ENCODE measurements at regions not wholly inside any gene's neighbourhood (a gene's known extent, or its start where the extent isn't known, plus 50 kb on each side); places are given as distances from the start of the nearest gene placed in this dataset.

DNA sequence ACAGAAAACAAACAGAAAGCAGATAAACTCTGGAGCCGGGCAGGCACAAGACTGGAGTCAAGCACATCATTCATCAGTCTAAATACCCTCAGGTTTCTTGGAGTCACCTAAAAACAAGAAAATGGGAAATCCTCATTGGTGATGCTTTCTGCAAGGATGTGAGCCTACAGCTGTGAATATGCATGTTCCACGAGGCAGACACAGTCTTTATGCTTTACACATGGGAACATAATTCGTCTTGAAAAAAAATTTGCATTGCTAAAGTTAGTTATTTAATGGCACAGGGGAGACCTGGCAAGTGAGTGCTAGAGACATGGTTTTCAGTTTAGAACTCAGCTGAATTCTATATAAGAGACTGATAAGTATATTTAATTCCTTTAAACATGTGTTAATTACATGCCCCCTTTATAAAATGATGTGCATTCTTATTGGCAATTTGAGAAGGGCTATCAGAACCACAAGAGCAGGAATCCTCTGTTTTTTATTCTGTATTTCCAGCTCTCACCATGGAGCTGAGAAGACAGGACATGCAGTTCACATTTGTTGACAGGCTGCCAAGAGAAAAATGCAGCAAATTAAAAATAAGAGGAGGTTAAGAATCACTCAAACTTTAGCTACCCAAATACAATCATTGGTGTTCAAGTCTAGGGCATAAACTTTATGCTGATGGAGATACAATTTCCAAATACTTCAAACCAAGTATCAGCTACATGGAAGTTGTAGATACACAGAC, 438.0 kb upstream of the MPDZ start:
- Histone ChIP-seq H3K27me3 (replicated peaks; ENCODE audit: insufficient read depth) (no peaks in the 10 kb centered on the region), H3K4me1 (ENCODE audit: control insufficient read depth in 1 of 2, low read depth in 2 of 2) (peaks cover 0 to 38% of the 10 kb centered on the region in 2 donors), H3K36me3 (no peaks in the 10 kb centered on the region), H3K4me3 (no peak overlapping the region), H3K9me3 (no peaks in the 10 kb centered on the region), H3K27ac (no peak overlapping the region)
- no peak for DNase-seq (ENCODE audit: low spot score)
- no peak for ATAC-seq (ENCODE audit: insufficient number of reproducible peaks, low FRiP score, low read depth)
- TF ChIP-seq, protein P1, sequence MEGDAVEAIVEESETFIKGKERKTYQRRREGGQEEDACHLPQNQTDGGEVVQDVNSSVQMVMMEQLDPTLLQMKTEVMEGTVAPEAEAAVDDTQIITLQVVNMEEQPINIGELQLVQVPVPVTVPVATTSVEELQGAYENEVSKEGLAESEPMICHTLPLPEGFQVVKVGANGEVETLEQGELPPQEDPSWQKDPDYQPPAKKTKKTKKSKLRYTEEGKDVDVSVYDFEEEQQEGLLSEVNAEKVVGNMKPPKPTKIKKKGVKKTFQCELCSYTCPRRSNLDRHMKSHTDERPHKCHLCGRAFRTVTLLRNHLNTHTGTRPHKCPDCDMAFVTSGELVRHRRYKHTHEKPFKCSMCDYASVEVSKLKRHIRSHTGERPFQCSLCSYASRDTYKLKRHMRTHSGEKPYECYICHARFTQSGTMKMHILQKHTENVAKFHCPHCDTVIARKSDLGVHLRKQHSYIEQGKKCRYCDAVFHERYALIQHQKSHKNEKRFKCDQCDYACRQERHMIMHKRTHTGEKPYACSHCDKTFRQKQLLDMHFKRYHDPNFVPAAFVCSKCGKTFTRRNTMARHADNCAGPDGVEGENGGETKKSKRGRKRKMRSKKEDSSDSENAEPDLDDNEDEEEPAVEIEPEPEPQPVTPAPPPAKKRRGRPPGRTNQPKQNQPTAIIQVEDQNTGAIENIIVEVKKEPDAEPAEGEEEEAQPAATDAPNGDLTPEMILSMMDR (IDR thresholded peaks at IDR 0.05): no peak

DNA sequence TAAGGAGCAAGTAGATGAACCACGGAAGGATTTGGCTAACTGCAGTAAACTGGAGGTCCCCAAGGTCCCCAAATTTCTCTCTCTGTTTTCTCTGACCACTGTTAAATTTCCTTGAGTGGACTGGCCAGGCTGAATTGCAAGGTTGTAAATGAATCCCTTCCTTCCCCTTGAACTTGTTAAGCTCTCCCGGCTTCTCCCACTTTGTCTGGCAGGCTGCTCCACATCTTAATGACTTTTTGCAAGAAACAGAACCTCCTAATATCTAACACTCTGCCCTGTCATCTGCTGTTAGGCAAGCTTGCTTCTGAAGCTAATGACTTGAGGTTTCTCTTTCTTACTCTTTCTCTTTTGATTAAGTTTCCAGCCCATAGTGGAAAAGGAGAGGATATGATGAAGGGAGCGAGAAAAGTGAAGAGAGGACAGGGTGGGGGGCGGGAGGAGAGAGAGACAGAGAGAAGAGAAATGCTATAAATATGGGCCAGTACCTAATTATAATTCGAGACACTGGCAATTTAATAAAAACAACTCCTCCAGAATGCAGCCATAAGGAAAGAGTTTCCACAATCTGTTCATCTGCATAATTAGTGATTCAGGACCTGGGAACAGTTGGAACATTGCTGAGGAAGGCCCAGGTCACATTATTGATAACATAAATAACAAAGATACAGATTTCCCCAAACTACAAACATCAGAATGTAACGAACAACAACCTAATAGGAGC, 437.3 kb upstream of the MPDZ start:
- Histone ChIP-seq H3K36me3 (no peaks in the 10 kb centered on the region), H3K4me1 (ENCODE audit: control insufficient read depth in 1 of 2, low read depth in 2 of 2) (peaks cover 0 to 38% of the 10 kb centered on the region in 2 donors), H3K27ac (no peak overlapping the region), H3K27me3 (replicated peaks; ENCODE audit: insufficient read depth) (no peaks in the 10 kb centered on the region), H3K4me3 (no peak overlapping the region), H3K9me3 (no peaks in the 10 kb centered on the region)
- DNase-seq (ENCODE audit: low spot score) (no peak), ATAC-seq (ENCODE audit: insufficient number of reproducible peaks, low FRiP score, low read depth) (no peak)
- TF ChIP-seq, protein P1 (IDR thresholded peaks at IDR 0.05): no peak

DNA sequence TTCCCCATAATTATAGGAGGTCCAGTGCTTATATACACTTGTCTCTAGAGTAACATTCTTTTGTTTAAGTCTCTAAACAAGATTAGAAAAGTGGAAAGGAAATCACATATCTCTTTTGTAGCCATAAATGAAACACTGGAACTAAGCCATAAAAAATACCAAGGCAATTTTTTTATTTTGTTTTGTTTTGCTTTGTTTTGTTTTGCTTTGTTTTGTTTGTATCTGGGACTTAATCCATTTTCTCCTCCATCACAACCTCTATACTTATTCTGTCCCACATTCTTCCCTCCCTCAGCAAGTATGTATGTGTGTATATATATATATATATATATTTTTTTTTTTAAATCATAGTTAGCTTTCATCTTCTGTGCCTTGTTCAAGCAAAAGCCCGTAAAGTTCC, 436.6 kb upstream of the MPDZ start:
- Histone ChIP-seq H3K9me3 (no peaks in the 10 kb centered on the region), H3K27me3 (replicated peaks; ENCODE audit: insufficient read depth) (no peaks in the 10 kb centered on the region), H3K4me3 (no peak overlapping the region), H3K4me1 (ENCODE audit: control insufficient read depth in 1 of 2, low read depth in 2 of 2) (peaks cover 0 to 38% of the 10 kb centered on the region in 2 donors), H3K27ac (no peak overlapping the region), H3K36me3 (no peaks in the 10 kb centered on the region)
- TF ChIP-seq, protein P1 (IDR thresholded peaks at IDR 0.05): no peak
- ATAC-seq (ENCODE audit: insufficient number of reproducible peaks, low FRiP score, low read depth) (no peak), DNase-seq (ENCODE audit: low spot score) (no peak)

DNA sequence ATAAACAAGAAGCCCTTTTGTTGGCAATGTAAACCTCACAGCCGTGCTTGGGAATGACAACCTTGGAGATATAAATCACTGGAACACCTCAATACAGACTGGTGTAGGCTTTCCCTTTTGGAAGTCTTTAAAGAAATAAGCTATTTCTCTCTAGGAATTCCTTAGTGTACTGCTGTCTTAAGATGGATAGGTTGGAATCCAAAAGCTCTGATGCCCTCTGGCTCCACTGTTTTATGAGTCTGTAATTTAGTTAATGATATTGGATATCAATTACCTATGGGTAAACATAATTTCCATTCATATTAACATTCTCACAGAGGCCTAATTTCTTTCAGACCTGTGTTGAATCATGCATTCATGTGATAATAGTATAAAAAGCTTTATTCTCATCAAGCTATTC, 435.9 kb upstream of the MPDZ start:
- H3K4me3 ChIP-seq: no peak overlapping the region
- DNase-seq (ENCODE audit: low spot score) (no peak), ATAC-seq (ENCODE audit: insufficient number of reproducible peaks, low FRiP score, low read depth) (no peak)
- H3K27me3 ChIP-seq (replicated peaks; ENCODE audit: insufficient read depth): no peaks in the 10 kb centered on the region
- H3K4me1 ChIP-seq (ENCODE audit: control insufficient read depth in 1 of 2, low read depth in 2 of 2): peaks cover 0 to 38% of the 10 kb centered on the region in 2 donors
- H3K36me3 ChIP-seq: no peaks in the 10 kb centered on the region
- TF ChIP-seq, protein P1 (IDR thresholded peaks at IDR 0.05): no peak
- no peak overlapping the region for H3K27ac ChIP-seq
- no peaks in the 10 kb centered on the region for H3K9me3 ChIP-seq

Data from thoracic aorta (tissue), 2 donors.